Epithelial cell of esophagus (primary cell): ENCODE measurements at regions not wholly inside any gene's neighbourhood (a gene's known extent, or its start where the extent isn't known, plus 50 kb on each side); places are given as distances from the start of the nearest gene placed in this dataset.

Experiments
- DNase-seq: peaks from one replicate; pipeline ENCODE4 v3.0.0; 2010; ENCODE audit warnings: low read depth
- H3K4me3 ChIP-seq: 2 replicates; pipeline ENCODE4 v1.5.1; 2011; ENCODE audit warnings: mild to moderate bottlenecking, low read length, control low read depth
- CTCF ChIP-seq: IDR thresholded peaks from 2 replicates; pipeline ENCODE4 v1.5.1; 2011; ENCODE audit warnings: low read depth, mild to moderate bottlenecking, low read length, control low read depth, inconsistent platforms; ENCODE audit not compliant: insufficient read depth; ENCODE audit errors: missing control alignments

DNA sequence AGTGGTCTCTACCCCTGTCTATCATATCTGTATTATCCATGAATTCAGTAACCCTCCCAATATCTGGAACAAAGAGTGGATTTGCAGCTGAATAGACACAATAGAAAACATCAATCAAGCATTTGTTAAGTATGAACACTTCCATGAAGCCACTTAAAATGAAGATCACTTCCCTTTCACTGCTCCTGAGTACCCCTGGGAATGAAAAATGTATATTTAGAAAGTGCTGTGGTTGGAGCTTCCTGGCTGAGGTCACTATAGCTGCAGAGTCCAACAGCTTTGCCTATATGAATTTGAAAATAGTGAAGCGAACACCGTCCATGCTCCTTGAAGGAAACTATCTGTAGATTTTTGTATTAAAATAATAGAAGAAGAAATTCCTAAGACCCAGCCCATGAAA, 227.0 kb downstream of the DTHD1 start:
- no peak overlapping the region for H3K4me3 ChIP-seq
- DNase-seq: no peak
- TF ChIP-seq CTCF: no peak

DNA sequence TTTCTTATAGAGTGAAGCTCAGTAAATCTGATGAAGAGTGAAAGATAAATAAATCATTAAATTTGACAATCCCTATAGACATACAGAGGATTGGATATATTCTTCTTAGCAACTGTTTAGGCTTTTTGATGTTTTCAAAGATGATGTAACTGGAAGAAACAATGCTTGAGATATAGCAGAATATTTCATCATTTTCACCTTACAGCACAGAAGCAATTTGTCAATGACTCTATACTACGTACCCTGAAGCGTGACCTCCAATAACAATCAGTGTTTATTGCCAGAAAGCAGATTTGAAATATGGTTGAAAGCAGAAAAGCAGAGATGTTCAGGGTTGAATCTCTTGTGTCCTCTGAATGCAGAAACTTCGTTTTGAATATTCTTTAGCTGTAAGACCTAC, 228.4 kb downstream of the DTHD1 start:
- H3K4me3 ChIP-seq: no peak overlapping the region
- no peak for DNase-seq
- no peak for TF ChIP-seq CTCF

GRCh38 chr4:36511785-36512184, 230.4 kb downstream of the DTHD1 start:
- no peak overlapping the region for H3K4me3 ChIP-seq
- no peak for TF ChIP-seq CTCF
- DNase-seq: no peak

DNA sequence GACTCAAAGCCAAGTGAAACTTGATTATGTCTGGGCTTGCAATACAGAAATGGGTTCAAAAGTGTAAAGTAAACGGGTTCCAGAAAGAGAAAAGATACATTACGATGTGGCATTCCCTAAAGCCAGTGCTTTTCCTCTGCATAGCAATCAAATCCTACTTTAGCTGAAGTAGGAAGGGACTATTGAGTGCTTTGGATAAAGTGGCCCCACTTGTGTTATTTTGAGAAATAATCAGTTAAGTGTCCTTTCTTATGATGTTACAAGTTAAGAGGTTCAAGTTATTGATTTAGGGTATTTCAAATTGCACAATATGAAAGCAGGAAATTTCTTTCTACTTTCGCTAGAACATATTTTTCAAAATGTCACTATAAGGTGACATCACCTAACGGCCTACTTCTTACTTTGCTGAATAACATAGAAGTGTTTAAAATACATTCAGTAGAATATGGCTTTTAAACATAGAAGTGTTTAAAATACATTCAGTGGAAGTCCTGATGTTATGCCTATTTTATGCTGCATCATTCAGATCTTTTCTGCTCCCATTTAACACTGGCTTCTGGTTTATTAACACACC, 235.2 kb downstream of the DTHD1 start:
- TF ChIP-seq CTCF: no peak
- H3K4me3 ChIP-seq: no peak overlapping the region
- no peak for DNase-seq

GRCh38 chr4:36523182-36523581, 241.8 kb downstream of the DTHD1 start:
- DNase-seq: no peak
- H3K4me3 ChIP-seq: no peak overlapping the region
- no peak for TF ChIP-seq CTCF

DNA sequence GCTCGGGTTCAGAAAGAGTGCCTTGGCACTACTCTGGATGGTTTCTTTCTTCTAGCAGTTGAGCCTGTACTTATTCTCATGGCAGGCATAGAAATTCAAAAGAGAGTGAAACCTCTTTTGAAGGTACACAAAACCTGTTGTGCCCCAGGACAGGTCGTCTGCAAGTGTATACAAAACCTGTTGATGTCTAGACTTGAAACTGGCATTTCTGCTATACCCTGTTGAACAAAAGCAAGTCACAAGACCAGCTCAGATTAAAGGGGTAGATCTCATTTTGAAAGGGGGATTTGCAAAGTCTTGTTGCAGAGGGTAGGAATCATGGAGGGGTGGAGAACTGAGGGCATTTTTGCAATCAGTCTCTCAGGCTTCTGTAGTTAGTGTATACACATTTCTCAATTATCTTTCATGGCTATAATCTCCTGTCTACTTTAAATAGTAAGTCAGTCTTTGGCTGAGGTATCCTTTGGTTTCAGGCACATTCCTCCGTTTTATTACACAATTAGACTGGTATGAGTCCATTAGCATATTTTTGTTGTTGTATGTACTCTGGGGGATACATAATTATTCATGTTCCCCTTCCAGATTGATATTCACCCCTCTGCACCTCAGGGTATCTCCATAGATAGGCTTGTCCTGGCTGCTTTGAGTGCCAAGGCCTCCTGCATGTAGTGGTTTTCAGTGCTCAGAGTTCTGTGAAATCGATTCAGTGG, 251.4 kb downstream of the DTHD1 start:
- peak; percentile 64 for DNase-seq
- TF ChIP-seq CTCF: no peak
- H3K4me3 ChIP-seq: no peak overlapping the region

DNA sequence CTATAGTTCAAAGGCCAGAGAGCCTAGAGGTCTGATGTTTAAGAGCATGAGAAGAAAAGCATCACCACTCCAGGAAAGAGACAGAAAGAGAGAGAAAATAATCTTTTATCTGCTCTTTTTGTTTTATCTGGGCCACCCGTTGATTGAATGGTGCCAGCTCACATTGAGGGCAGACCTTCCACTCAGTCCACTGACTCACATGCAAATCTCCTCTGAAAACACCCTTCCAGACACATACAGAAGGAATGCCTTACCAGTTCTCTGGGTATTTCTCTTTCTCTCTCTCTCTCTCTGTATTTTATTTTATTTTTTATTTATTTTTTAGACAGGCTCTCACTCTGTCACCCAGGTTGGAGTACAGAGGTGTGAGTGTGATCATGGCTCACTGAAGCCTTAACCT, 252.5 kb downstream of the DTHD1 start:
- DNase-seq: peak; percentile 71
- H3K4me3 ChIP-seq: no peak overlapping the region
- TF ChIP-seq CTCF: no peak
